Astrocyte (in vitro differentiated cells and primary cell): ENCODE measurements at regions not wholly inside any gene's neighbourhood (a gene's known extent, or its start where the extent isn't known, plus 50 kb on each side); places are given as distances from the start of the nearest gene placed in this dataset.

ENCODE experiments used
- DNase-seq: peaks from one replicate; pipeline ENCODE4 v3.0.0-alpha.2; 2010; ENCODE audit warnings: low read depth
- FAIRE-seq: peaks from 2 replicates; lab custom pipeline; 2011; peaks lifted over from hg19 to GRCh38; lab: Jason Lieb, UNC
- H2AFZ ChIP-seq: 2 replicates; pipeline ENCODE4 v1.6.0; 2012; ENCODE audit warnings: low read depth, low read length, inconsistent platforms
- H3K27ac ChIP-seq: 2 replicates; pipeline ENCODE4 v1.5.1; 2011; ENCODE audit warnings: low read depth, low read length, inconsistent platforms
- H3K27me3 ChIP-seq: 2 replicates; pipeline ENCODE4 v1.6.0; 2011; ENCODE audit warnings: low read length, inconsistent platforms; ENCODE audit not compliant: insufficient read depth
- H3K36me3 ChIP-seq: 2 replicates; pipeline ENCODE4 v1.5.1; 2011; ENCODE audit warnings: low read length, inconsistent platforms; ENCODE audit not compliant: insufficient read depth
- H3K4me1 ChIP-seq: 2 replicates; pipeline ENCODE4 v1.5.1; 2011; ENCODE audit warnings: low read length, inconsistent platforms; ENCODE audit not compliant: insufficient read depth
- H3K4me2 ChIP-seq: 2 replicates; pipeline ENCODE4 v1.6.0; 2012; ENCODE audit warnings: low read length, inconsistent platforms
- H3K4me3 ChIP-seq: 2 replicates; pipeline ENCODE4 v1.5.1; 2011; ENCODE audit warnings: low read depth, mild to moderate bottlenecking, low read length, inconsistent platforms; ENCODE audit not compliant: insufficient read depth
- H3K79me2 ChIP-seq: 2 replicates; pipeline ENCODE4 v1.6.0; 2012; ENCODE audit warnings: mild to moderate bottlenecking, low read length, inconsistent platforms; ENCODE audit not compliant: insufficient read depth
- H3K9ac ChIP-seq: 2 replicates; pipeline ENCODE4 v1.6.0; 2012; ENCODE audit warnings: mild to moderate bottlenecking, low read length, inconsistent platforms
- H3K9me3 ChIP-seq: 2 replicates; pipeline ENCODE4 v1.5.1; 2012; ENCODE audit warnings: low read depth, mild to moderate bottlenecking, low read length, inconsistent platforms; ENCODE audit not compliant: insufficient read depth
- H4K20me1 ChIP-seq: 2 replicates; pipeline ENCODE4 v1.6.0; 2012; ENCODE audit warnings: low read length, inconsistent platforms; ENCODE audit not compliant: insufficient read depth
- H3K27ac Mint-ChIP-seq: one replicate; pipeline ENCODE4 v1.8.0; 2021; ENCODE audit warnings: mild to moderate bottlenecking, mixed read lengths; ENCODE audit not compliant: unreplicated experiment
- H3K27me3 Mint-ChIP-seq: one replicate; pipeline ENCODE4 v1.8.0; 2021; ENCODE audit warnings: low read depth, mixed read lengths; ENCODE audit not compliant: unreplicated experiment
- H3K36me3 Mint-ChIP-seq: one replicate; pipeline ENCODE4 v1.8.0; 2021; ENCODE audit warnings: low read depth, mixed read lengths; ENCODE audit not compliant: unreplicated experiment
- H3K4me1 Mint-ChIP-seq: one replicate; pipeline ENCODE4 v1.8.0; 2021; ENCODE audit warnings: low read depth, mixed read lengths; ENCODE audit not compliant: unreplicated experiment
- H3K4me3 Mint-ChIP-seq: one replicate; pipeline ENCODE4 v1.8.0; 2021; ENCODE audit warnings: mild to moderate bottlenecking, moderate library complexity, mixed read lengths; ENCODE audit not compliant: unreplicated experiment
- H3K9me3 Mint-ChIP-seq: one replicate; pipeline ENCODE4 v1.8.0; 2021; ENCODE audit warnings: mild to moderate bottlenecking, mixed read lengths; ENCODE audit not compliant: unreplicated experiment
- CTCF ChIP-seq: IDR thresholded peaks from 2 replicates; pipeline ENCODE4 v1.5.1; 2011; ENCODE audit warnings: low read depth, mild to moderate bottlenecking, inconsistent platforms, low read length, moderate library complexity; ENCODE audit not compliant: insufficient read depth
- EZH2 ChIP-seq: IDR thresholded peaks from 2 replicates; pipeline ENCODE4 v1.6.1; 2012; ENCODE audit warnings: mild to moderate bottlenecking, low read length, inconsistent platforms; ENCODE audit not compliant: insufficient read depth

DNA sequence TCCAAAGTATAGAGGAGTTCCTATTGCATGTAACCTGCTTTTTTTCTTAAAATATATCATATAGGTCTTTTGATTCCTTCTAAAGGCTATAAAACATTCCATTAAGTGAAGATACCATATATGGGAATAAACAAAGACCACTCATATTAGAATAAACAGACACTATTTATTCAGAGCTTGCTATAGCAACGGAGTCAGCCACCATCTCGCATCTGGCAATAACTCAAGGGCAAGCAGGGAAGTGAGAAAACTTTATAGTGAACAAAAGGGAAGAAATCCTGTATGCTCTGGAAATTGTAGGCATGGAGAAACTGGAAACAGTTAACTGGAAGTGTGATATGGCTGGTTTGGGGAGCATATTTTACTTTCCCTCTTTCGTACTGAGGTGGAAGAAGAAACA is 301.9 kb downstream of the PTH2R start:
- H3K4me3 Mint-ChIP-seq = no peak overlapping the region
- Histone ChIP-seq H3K4me2 (no peak overlapping the region), H3K9me3 (no peaks in the 10 kb centered on the region), H2AFZ (no peak overlapping the region), H3K4me1 (no peaks in the 10 kb centered on the region), H3K27ac (no peak overlapping the region), H4K20me1 (no peaks in the 10 kb centered on the region), H3K79me2 (no peaks in the 10 kb centered on the region), H3K9ac (no peak overlapping the region), H3K27me3 (no peaks in the 10 kb centered on the region), H3K36me3 (no peaks in the 10 kb centered on the region), H3K4me3 (no peak overlapping the region)
- no peak for TF ChIP-seq CTCF
- no peak overlapping the region for H3K27ac Mint-ChIP-seq
- no peak for DNase-seq
- H3K27me3 Mint-ChIP-seq = no peaks in the 10 kb centered on the region
- no peaks in the 10 kb centered on the region for H3K9me3 Mint-ChIP-seq
- FAIRE-seq = no peak
- H3K4me1 Mint-ChIP-seq = peaks cover 24% of the 10 kb centered on the region
- H3K36me3 Mint-ChIP-seq = no peaks in the 10 kb centered on the region

DNA sequence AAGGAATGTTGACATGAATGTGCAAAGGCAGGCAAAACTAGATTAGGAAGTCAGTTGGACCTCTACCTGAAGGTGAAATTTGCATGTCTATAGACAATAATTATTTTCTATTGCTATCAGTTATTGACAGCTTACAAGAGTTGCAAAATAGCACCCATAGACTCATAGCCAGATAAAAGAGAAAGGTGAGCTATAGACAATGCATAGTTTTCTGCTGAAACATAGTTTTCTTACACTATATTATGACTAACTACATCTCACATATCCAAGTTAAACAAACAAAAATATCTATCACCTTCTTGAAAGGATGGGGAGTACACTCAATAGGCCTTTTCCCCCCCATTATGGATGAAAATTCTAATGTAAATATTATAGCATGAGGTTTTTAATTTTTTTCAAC is 305.0 kb downstream of the PTH2R start:
- H3K4me1 Mint-ChIP-seq = peaks cover 24% of the 10 kb centered on the region
- Histone ChIP-seq H3K4me2 (no peak overlapping the region), H3K9me3 (no peaks in the 10 kb centered on the region), H3K9ac (no peak overlapping the region), H3K79me2 (no peaks in the 10 kb centered on the region), H3K4me1 (no peaks in the 10 kb centered on the region), H3K4me3 (no peak overlapping the region), H2AFZ (no peak overlapping the region), H3K27me3 (no peaks in the 10 kb centered on the region), H3K27ac (no peak overlapping the region), H4K20me1 (no peaks in the 10 kb centered on the region), H3K36me3 (no peaks in the 10 kb centered on the region)
- no peak overlapping the region for H3K27ac Mint-ChIP-seq
- no peaks in the 10 kb centered on the region for H3K36me3 Mint-ChIP-seq
- no peak for FAIRE-seq
- H3K27me3 Mint-ChIP-seq = no peaks in the 10 kb centered on the region
- no peak for DNase-seq
- H3K4me3 Mint-ChIP-seq = no peak overlapping the region
- H3K9me3 Mint-ChIP-seq = no peaks in the 10 kb centered on the region
- no peak for TF ChIP-seq EZH2
- TF ChIP-seq CTCF = no peak

DNA sequence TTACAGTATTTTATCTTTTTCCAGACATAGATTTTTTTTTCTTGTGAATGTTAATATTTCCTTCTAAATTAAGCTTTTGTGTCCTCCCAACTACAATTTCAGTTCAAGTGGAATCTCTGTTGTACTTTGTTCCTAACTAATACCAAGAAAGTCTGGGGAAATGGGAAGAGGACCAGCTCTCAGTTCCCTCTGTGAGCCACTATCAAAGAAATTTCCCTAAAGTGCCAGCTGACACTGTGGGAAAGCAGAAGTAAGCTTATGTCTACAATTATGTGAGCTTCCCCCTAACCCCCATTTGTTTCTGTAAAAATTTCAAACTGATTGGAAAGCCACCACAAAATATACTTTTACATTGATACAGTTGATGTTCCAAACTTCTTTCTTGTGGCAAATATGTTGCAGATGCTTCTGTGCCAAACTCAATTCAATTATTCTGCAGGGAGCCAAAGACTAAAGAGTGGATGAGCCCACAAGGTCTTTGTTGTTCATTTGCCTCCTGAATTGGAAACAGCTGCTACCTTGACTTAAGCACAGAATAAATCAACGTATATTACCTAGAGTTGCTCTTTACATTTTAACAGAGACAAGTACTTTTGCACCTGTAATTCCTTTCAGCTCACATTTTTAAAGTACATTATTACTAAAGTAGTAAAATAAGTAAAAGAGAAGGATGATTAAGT is 306.6 kb downstream of the PTH2R start:
- Histone ChIP-seq H3K36me3 (no peaks in the 10 kb centered on the region), H2AFZ (no peak overlapping the region), H3K9me3 (no peaks in the 10 kb centered on the region), H3K4me3 (no peak overlapping the region), H3K27me3 (no peaks in the 10 kb centered on the region), H4K20me1 (no peaks in the 10 kb centered on the region), H3K9ac (no peak overlapping the region), H3K79me2 (no peaks in the 10 kb centered on the region), H3K4me1 (no peaks in the 10 kb centered on the region), H3K27ac (no peak overlapping the region), H3K4me2 (no peak overlapping the region)
- Mint-ChIP-seq H3K4me1 (peaks cover 24% of the 10 kb centered on the region), H3K36me3 (no peaks in the 10 kb centered on the region), H3K27me3 (no peaks in the 10 kb centered on the region), H3K9me3 (no peaks in the 10 kb centered on the region), H3K27ac (peak overlapping the region; percentile 86), H3K4me3 (no peak overlapping the region)
- no peak for TF ChIP-seq EZH2
- TF ChIP-seq CTCF = no peak
- no peak for DNase-seq
- no peak for FAIRE-seq
